ENCODE measurements at regions not wholly inside any gene's neighbourhood (a gene's known extent, or its start where the extent isn't known, plus 50 kb on each side); places are given as distances from the start of the nearest gene placed in this dataset.
"Not testable (repeated sequence)": the region's sequence is repeated elsewhere in the genome, so short reads cannot be mapped to it uniquely, and the experiment has no call there.

GRCh38 chr15:22358932-22359331 lies 99.8 kb upstream of the GOLGA6L22 start:
- not testable (repeated sequence) for H3K4me3 ChIP-seq; H3K27ac ChIP-seq; H3K4me1 ChIP-seq; DNase-seq (ENCODE audit: low spot score in 2 of 2); H3K9me3 ChIP-seq; H3K27me3 ChIP-seq; H3K36me3 ChIP-seq

- not testable (repeated sequence) for H3K4me1 ChIP-seq; H3K4me3 ChIP-seq; H3K27ac ChIP-seq; DNase-seq (ENCODE audit: low spot score in 2 of 2); H3K36me3 ChIP-seq; H3K9me3 ChIP-seq; H3K27me3 ChIP-seq
- 28% methylated on average over 2 of the region's 5 CpGs for WGBS
Observed at GRCh38 chr15:22359587-22359986, 99.1 kb upstream of the GOLGA6L22 start.

GRCh38 chr15:22360696-22361095 lies 98.0 kb upstream of the GOLGA6L22 start:
- not testable (repeated sequence) for H3K9me3 ChIP-seq; H3K4me1 ChIP-seq; DNase-seq (ENCODE audit: low spot score in 2 of 2); H3K36me3 ChIP-seq; H3K27ac ChIP-seq; H3K4me3 ChIP-seq; H3K27me3 ChIP-seq
- no CpG with 5 or more reads among the region's 7 CpGs for WGBS

GRCh38 chr15:22362502-22362901 lies 96.2 kb upstream of the GOLGA6L22 start:
- DNase-seq (ENCODE audit: low spot score in 2 of 2); H3K4me3 ChIP-seq; H3K27me3 ChIP-seq; H3K4me1 ChIP-seq; H3K36me3 ChIP-seq; H3K9me3 ChIP-seq; H3K27ac ChIP-seq: not testable (repeated sequence)
- WGBS = no CpG with 5 or more reads among the region's 3 CpGs

GRCh38 chr15:22371246-22371834 lies 87.4 kb upstream of the GOLGA6L22 start:
- not testable (repeated sequence) for H3K27me3 ChIP-seq; H3K36me3 ChIP-seq; H3K4me3 ChIP-seq; H3K4me1 ChIP-seq; H3K9me3 ChIP-seq; DNase-seq (ENCODE audit: low spot score in 2 of 2); H3K27ac ChIP-seq
- 62% methylated on average over 7 of the region's 35 CpGs for WGBS

GRCh38 chr15:22374531-22374930 lies 84.2 kb upstream of the GOLGA6L22 start:
- not testable (repeated sequence) for H3K4me3 ChIP-seq; H3K36me3 ChIP-seq; H3K9me3 ChIP-seq; DNase-seq (ENCODE audit: low spot score in 2 of 2); H3K27me3 ChIP-seq; H3K4me1 ChIP-seq; H3K27ac ChIP-seq
- WGBS = no CpG with 5 or more reads among the region's 8 CpGs

- not testable (repeated sequence) for H3K36me3 ChIP-seq; H3K4me1 ChIP-seq; H3K27ac ChIP-seq; H3K9me3 ChIP-seq; H3K4me3 ChIP-seq; DNase-seq (ENCODE audit: low spot score in 2 of 2); H3K27me3 ChIP-seq
- WGBS = no CpG with 5 or more reads among the region's 1 CpG
Observed at GRCh38 chr15:22375829-22376228, 82.9 kb upstream of the GOLGA6L22 start.

GRCh38 chr15:22377859-22378258 lies 80.8 kb upstream of the GOLGA6L22 start:
- H3K9me3 ChIP-seq; DNase-seq (ENCODE audit: low spot score in 2 of 2); H3K4me1 ChIP-seq; H3K27me3 ChIP-seq; H3K4me3 ChIP-seq; H3K36me3 ChIP-seq; H3K27ac ChIP-seq: not testable (repeated sequence)
- no CpG with 5 or more reads among the region's 10 CpGs for WGBS

- not testable (repeated sequence) for H3K4me1 ChIP-seq; H3K36me3 ChIP-seq; H3K4me3 ChIP-seq; H3K27me3 ChIP-seq; DNase-seq (ENCODE audit: low spot score in 2 of 2); H3K27ac ChIP-seq; H3K9me3 ChIP-seq
- no CpG with 5 or more reads among the region's 9 CpGs for WGBS
Observed at GRCh38 chr15:22387691-22388090, 71.0 kb upstream of the GOLGA6L22 start.

GRCh38 chr15:22388365-22388764 lies 70.3 kb upstream of the GOLGA6L22 start:
- H3K4me1 ChIP-seq; H3K36me3 ChIP-seq; H3K9me3 ChIP-seq; H3K4me3 ChIP-seq; H3K27ac ChIP-seq; H3K27me3 ChIP-seq; DNase-seq (ENCODE audit: low spot score in 2 of 2): not testable (repeated sequence)
- no CpG with 5 or more reads among the region's 7 CpGs for WGBS

- not testable (repeated sequence) for H3K9me3 ChIP-seq, H3K36me3 ChIP-seq, H3K4me3 ChIP-seq, H3K27ac ChIP-seq, H3K27me3 ChIP-seq, H3K4me1 ChIP-seq
- DNase-seq (ENCODE audit: low spot score in 2 of 2) = peak in 1 of 2 donors; percentile 26
- 83% methylated on average over 2 of the region's 5 CpGs for WGBS
Observed at GRCh38 chr15:22401207-22401606, 57.5 kb upstream of the GOLGA6L22 start.

GRCh38 chr15:22401703-22402102 lies 57.0 kb upstream of the GOLGA6L22 start:
- not testable (repeated sequence) for DNase-seq (ENCODE audit: low spot score in 2 of 2); H3K9me3 ChIP-seq; H3K27me3 ChIP-seq; H3K4me1 ChIP-seq; H3K27ac ChIP-seq; H3K36me3 ChIP-seq; H3K4me3 ChIP-seq
- WGBS = 100% methylated on average over 1 of the region's 7 CpGs

GRCh38 chr15:22405765-22406164 lies 52.9 kb upstream of the GOLGA6L22 start:
- H3K9me3 ChIP-seq; H3K4me3 ChIP-seq; DNase-seq (ENCODE audit: low spot score in 2 of 2); H3K4me1 ChIP-seq; H3K27ac ChIP-seq; H3K36me3 ChIP-seq; H3K27me3 ChIP-seq: not testable (repeated sequence)
- WGBS = no CpG with 5 or more reads among the region's 5 CpGs

Data from suprapubic skin (tissue), 4 donors.